ENCODE measurements at regions not wholly inside any gene's neighbourhood (a gene's known extent, or its start where the extent isn't known, plus 50 kb on each side); places are given as distances from the start of the nearest gene placed in this dataset.

GRCh38 chr10:8224591-8224990 lies 170.1 kb downstream of the GATA3 start:
- TF ChIP-seq, protein P1, sequence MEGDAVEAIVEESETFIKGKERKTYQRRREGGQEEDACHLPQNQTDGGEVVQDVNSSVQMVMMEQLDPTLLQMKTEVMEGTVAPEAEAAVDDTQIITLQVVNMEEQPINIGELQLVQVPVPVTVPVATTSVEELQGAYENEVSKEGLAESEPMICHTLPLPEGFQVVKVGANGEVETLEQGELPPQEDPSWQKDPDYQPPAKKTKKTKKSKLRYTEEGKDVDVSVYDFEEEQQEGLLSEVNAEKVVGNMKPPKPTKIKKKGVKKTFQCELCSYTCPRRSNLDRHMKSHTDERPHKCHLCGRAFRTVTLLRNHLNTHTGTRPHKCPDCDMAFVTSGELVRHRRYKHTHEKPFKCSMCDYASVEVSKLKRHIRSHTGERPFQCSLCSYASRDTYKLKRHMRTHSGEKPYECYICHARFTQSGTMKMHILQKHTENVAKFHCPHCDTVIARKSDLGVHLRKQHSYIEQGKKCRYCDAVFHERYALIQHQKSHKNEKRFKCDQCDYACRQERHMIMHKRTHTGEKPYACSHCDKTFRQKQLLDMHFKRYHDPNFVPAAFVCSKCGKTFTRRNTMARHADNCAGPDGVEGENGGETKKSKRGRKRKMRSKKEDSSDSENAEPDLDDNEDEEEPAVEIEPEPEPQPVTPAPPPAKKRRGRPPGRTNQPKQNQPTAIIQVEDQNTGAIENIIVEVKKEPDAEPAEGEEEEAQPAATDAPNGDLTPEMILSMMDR (IDR thresholded peaks at IDR 0.05): no peak
- no peak for TF ChIP-seq POLR2A (IDR thresholded peaks at IDR 0.05)

All from esophagus squamous epithelium (tissue), 4 donors.